A204.1 (cell line): ENCODE measurements at regions not wholly inside any gene's neighbourhood (a gene's known extent, or its start where the extent isn't known, plus 50 kb on each side); places are given as distances from the start of the nearest gene placed in this dataset.
"Not testable (repeated sequence)": the region's sequence is repeated elsewhere in the genome, so short reads cannot be mapped to it uniquely, and the experiment has no call there.

Experiments
- FAIRE-seq: peaks from 2 replicates; lab custom pipeline; 2012; peaks lifted over from hg19 to GRCh38; lab: Jason Lieb, UNC

GRCh38 chr1:143839182-143839581 is 132.6 kb downstream of the FAM72C start:
- not testable (repeated sequence) for FAIRE-seq

- not testable (repeated sequence) for FAIRE-seq
Measured at GRCh38 chr1:143838598-143838929, 133.2 kb downstream of the FAM72C start.

- FAIRE-seq = not testable (repeated sequence)
Measured at GRCh38 chr1:143837924-143838597, 133.7 kb downstream of the FAM72C start.

DNA sequence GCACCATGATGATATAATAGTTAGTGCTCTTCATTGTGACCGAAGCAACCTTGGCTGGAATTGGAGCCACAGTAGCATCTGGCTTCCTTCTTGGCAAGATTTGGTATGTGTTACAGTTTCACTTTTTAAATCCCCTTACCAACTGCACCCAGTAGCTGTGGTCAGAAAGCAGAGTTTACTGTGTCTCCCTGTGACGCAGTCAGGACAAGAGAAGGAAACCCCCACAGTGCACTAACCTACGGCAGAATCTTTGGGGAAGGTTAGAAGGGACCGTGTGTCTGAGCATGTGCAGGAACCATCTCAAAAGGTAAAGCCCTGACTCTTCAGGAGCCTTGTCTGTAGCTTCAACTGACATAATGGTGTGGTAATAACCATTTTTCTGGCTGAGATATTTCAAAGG is 138.4 kb downstream of the FAM72C start:
- not testable (repeated sequence) for FAIRE-seq

DNA sequence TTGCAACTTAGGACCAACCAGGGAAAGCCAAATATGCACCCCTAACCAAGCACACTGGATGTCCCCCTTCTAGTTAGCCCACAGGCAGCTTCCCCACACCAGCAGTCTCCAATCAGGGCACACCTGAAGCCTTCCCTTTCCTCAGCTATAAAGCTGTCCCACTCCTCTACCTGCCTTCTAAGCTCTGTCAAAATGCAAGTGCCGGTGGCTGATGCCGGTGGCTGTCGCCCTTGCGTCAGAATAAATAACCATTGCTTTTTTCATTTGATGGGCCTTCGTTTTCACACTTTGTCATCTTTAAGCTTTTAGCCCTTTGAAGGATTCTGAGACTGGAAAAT is 139.4 kb downstream of the FAM72C start:
- FAIRE-seq = not testable (repeated sequence)

DNA sequence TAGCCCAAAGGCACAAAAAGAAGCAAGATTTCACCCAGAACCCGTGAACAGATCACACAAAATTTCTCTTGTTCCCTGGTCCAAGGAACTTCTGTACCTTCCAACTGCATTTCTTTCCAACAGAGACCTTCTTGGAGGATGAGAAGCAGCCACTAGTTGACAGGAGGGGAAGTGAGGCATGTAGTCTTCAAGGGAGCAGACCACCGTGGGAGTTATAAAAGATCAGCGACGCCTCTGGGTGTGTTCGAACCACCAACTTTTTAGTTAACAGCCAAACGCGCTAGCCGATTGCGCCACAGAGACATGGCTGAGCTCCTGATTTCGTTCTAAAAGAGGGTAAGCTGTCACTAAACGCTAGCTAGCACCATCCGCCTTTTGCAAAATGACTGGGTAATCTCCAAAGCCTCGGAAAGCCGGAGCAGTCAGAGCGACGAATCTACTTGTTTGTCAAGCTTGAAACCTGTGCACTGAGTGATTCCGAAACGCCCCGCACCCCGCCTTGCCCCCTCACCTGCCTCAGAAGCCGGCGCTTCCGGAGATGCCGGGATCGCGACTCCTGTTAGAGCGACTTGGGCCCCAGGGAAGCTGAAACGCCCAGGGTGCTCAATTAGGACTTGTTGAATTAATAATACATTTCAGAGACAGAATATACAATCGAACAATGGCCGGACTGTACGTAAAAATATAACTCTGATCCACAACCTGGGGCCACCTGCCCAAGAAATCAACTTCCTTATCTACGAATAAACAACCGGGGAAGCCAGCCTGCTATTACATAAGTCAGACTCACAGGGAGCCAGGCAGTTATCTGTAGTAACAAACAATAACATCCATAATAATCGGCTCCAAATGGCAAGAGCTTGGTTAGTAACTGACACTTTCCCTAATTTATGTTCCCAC is 140.1 kb downstream of the FAM72C start:
- not testable (repeated sequence) for FAIRE-seq

DNA sequence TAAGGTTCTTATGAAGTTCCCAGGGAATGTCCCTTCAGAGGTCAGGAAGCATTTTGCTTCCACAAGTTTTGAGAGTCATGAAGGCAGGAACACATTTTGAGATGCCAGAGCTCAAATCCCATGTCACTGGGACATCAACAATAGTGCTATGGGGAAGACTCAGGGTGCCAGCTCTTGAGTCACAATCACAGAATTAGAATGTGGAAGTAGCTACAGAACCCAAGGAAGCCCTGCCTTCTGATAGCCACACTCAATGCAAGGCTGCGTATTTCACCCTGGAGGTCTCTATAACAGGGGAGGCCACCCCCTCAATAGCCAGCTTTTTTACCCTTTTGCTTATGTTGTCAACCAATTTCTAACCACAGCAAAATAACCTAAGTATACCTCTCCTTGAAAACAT is 145.6 kb downstream of the FAM72C start:
- FAIRE-seq = not testable (repeated sequence)

- FAIRE-seq = not testable (repeated sequence)
Measured at GRCh38 chr1:143824266-143824665, 147.5 kb downstream of the FAM72C start.

DNA sequence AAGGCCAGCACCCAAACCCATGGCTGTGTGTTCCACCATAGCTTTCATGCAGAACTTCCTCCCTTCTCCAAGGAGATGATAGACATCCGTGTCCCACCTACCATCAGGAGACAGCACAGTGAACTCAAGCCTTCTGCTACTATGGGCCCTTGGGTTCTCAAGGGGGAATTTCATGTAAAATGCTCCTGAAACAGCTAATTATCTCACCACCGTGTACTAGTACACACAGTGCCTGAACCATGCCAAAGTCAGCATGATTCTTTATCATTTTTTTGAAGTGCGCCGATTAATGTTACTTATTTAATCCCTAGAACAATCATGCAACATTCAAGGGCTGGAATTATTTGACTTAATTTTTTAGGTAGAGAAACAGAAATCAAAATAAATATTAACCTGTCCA is 151.7 kb downstream of the FAM72C start:
- not testable (repeated sequence) for FAIRE-seq

DNA sequence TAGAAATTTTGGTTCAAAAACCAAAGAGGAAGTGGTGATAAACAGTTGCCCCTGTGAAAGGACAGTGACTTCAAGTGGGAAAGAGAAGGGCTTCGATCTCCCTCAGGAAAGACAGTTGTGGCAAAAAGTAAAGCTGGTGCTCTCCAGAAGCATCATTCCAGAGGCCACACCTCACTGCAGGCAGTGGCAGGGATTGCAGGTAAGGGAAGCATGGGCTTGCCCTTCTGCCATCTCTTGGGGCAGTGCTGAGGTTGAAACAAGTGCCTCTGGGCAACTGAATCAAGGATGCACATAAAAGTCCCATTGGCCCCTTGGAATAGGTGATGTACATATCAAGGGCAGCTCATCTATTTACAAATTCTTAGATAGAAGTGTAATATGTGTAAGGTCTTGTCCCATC is 155.4 kb downstream of the FAM72C start:
- not testable (repeated sequence) for FAIRE-seq

GRCh38 chr1:143805374-143805773 is 166.4 kb downstream of the FAM72C start:
- not testable (repeated sequence) for FAIRE-seq

- FAIRE-seq = not testable (repeated sequence)
Measured at GRCh38 chr1:143804707-143805356, 167.0 kb downstream of the FAM72C start.

- not testable (repeated sequence) for FAIRE-seq
Measured at GRCh38 chr1:143803927-143804411, 167.8 kb downstream of the FAM72C start.

- FAIRE-seq = not testable (repeated sequence)
Measured at GRCh38 chr1:143803095-143803494, 168.7 kb downstream of the FAM72C start.

GRCh38 chr1:143799568-143800187 is 172.1 kb downstream of the FAM72C start:
- not testable (repeated sequence) for FAIRE-seq

DNA sequence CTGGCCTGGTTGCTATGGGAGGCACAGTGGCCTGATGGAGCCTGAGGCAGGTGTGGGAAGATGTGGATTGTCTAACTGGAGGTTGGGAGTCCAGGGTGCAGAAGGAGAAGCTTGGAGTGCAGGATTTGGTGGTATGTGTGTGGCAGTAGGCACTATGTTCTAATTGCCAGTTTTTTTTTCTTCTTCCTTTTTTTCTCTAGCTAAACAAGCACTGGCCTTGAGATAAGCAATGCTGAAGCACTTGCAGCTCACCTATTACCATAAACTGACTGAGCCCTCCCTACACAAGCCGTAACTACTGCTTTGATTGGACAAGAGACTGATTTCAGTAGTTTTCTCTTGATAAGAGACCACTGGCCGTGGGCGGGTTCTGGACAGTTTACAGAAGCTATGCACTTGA is 175.4 kb downstream of the FAM72C start:
- FAIRE-seq = not testable (repeated sequence)

- FAIRE-seq = not testable (repeated sequence)
Measured at GRCh38 chr1:143792047-143792937, 179.5 kb downstream of the FAM72C start.

DNA sequence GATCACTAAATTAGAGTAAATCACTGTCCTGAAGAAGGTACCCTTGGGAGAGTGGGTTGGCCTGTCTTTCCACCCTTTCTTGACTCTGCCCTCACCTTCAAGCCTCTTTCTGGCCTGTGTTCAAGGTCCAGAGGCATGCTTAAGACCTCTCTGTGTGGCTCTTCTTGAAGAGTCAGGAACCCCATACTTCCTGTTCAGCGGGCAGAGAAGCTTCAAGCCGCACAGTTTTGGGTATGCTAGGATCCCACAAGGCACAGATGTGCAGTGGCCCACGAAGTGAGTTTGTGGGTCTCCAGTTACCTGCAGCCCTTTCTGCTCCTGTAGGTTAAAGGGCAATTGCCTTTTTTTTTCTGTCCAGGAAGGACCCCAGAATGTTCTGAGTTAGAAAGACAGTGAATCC is 185.4 kb downstream of the FAM72C start:
- not testable (repeated sequence) for FAIRE-seq

- not testable (repeated sequence) for FAIRE-seq
Measured at GRCh38 chr1:143785883-143786282, 185.9 kb downstream of the FAM72C start.

DNA sequence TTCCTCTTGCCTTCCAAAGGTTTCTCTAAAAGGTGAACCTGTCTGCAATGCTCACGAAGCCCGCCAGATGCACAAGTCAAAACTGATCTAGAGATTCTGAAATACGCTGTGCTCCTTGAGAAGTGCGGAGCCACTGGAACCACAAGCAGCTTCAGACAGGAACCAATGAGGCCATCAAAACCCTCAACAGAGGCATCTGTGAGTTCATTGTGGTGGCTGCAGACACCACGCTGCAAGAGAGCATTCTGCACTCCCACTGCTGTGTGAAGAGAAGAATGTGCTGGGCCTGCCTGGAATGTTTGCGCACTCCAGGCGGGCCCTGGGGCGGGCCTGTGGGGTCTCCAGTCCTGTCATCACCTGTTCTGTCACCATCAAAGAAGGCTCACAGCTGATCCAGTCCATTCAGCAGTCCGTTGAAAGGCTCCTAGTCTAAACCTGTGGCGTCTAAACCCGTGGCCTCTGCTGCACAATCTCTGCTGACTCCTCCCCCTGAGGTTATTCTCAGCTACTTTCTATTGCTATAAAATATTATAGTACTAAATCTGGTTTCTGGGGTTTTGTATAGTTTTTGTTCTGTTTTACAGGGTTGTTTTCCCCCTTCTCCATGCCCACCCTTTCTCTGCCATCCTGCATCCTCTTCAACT is 187.4 kb downstream of the FAM72C start:
- not testable (repeated sequence) for FAIRE-seq

GRCh38 chr1:143778178-143778577 is 193.6 kb downstream of the FAM72C start:
- FAIRE-seq = not testable (repeated sequence)
